ENCODE measurements at regions not wholly inside any gene's neighbourhood (a gene's known extent, or its start where the extent isn't known, plus 50 kb on each side); places are given as distances from the start of the nearest gene placed in this dataset.
"Not testable (repeated sequence)": the region's sequence is repeated elsewhere in the genome, so short reads cannot be mapped to it uniquely, and the experiment has no call there.

GRCh38 chr14:105768039-105768438 is 241.7 kb downstream of the TMEM121 start:
- TF ChIP-seq ZNF576 (CRISPR knock-in tag; IDR thresholded peaks at IDR 0.05); ATF2 (CRISPR knock-in tag; IDR thresholded peaks at IDR 0.05); ZNF143 (CRISPR knock-in tag; IDR thresholded peaks at IDR 0.05); ZNF644 (CRISPR knock-in tag; IDR thresholded peaks at IDR 0.05; ENCODE audit: low read depth); CERS6 (CRISPR knock-in tag; IDR thresholded peaks at IDR 0.05); CTCF (CRISPR knock-in tag; IDR thresholded peaks at IDR 0.05); AFF4 (CRISPR knock-in tag; IDR thresholded peaks at IDR 0.05); GABPB1 (CRISPR knock-in tag; IDR thresholded peaks at IDR 0.05): not testable (repeated sequence)

Data from HepG2 (cell line).